HG02678 (cell line): ENCODE measurements at regions not wholly inside any gene's neighbourhood (a gene's known extent, or its start where the extent isn't known, plus 50 kb on each side); places are given as distances from the start of the nearest gene placed in this dataset.
"Not testable (repeated sequence)": the region's sequence is repeated elsewhere in the genome, so short reads cannot be mapped to it uniquely, and the experiment has no call there.

ENCODE experiments used
- ATAC-seq: cut with Tn5 transposase; IDR thresholded peaks from one replicate; pipeline ENCODE4 v1.9.1; 2021; ENCODE audit warnings: mild to moderate bottlenecking, moderate library complexity; ENCODE audit not compliant: unreplicated experiment

DNA sequence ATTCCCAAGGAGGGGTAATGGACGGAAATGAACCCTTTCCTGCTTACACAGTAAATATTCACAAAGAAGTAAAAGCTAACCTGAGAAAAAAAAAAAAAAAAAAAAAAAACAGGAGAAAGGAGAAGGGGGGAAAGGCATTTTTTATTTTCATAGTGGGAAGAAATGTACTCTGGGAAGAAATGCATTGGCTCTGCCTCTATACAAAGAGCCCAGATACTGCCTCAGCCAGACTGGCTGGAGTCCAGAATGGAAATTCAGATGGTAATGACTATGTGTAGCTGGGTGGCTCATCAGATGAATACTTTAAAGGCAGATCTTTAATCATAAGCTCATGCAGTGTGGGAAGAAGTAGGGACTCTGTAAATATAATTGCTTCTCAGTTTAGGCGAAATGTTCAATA lies 124.9 kb upstream of the ZNF608 start:
- no peak for ATAC-seq

DNA sequence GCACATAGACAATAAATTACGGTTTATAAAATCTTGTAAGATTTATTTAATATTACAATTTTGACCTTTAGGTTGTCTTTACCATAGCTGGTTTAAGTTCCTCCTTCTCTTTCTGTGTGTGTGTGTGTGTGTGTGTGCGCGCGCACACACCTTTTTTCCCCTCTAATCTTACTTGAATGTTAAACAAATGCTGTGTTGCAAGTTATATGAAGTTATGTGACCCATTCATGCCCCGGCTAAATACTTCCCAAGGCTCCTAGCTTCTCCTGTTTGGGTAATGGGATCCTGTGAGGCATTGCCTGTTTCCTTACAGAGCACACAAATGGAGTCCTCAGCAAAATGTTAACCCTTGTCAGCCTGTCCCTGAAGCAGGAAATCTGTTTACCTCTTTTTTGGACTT lies 125.6 kb upstream of the ZNF608 start:
- no peak for ATAC-seq

DNA sequence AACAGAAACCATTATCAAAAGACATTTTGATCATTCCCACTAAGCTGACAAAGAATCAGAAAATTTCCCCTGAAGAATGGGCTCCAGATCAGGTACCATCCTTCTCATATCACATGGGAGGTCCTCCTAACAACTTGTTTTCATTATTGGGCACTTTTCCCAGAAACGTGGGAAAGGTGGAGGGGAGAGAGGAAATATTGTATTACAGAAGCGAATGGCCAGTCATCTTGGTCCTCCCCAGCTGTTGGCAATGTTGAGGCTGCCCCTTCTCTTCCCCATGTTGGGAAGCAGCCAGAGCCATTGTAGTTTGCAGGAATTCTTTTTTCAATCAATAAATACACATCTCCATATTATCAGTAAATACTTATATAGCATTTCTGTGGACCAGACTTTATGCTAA lies 126.2 kb upstream of the ZNF608 start:
- no peak for ATAC-seq

DNA sequence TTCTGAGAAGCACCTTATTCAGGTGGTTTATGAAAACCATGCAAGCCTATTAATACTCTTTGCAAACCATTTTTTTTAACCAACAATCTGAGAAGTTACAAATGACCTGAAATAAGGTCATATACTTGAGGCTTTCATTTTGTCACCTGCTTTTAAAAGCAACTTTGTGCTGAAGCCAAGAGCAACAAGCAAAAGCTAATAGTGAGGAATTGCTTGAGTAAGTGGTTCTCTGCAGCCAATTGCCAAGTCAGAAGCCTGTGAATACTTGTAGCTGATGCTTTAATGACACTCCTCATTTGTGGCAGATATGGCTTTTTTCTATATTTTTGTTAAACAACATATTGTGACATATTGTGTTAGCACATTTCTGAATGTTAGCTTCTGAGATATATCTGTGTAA lies 126.7 kb upstream of the ZNF608 start:
- no peak for ATAC-seq

DNA sequence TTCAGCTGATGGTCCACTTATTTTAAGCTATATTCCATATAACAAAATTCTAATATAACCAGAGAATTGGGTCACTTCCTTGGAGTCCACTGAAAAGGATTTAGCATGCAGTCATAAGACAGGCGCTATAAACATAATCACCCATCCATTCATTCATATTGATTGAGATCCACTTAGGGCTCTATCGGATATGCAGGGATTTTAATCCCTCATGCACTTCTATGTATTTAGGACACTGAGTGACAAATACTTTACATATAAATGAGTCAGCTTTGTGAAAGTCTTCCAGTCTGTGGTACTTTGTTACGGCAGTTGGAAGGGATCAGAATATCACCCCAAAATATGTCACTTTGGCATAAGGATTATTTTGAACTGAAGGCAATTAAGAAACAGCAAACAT lies 127.3 kb upstream of the ZNF608 start:
- ATAC-seq: no peak

DNA sequence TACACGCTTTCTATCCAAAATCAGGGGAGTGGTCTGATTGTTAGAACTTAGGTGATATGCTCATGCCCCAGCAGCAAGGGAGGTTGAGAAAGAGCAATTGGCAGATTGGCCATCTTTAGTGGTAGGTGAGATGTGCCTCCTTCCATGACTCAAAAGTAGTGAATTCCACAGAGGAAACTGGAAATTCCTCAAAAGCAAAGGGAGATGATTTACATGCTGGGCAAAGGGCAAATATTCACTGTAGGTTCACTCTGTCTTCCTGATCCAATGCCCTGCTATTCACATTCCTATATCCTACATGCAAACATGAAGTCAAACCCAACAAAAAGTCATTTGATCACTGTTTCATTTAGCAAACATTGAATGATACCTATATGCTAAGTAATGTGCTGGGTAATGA lies 130.1 kb upstream of the ZNF608 start:
- ATAC-seq: no peak

DNA sequence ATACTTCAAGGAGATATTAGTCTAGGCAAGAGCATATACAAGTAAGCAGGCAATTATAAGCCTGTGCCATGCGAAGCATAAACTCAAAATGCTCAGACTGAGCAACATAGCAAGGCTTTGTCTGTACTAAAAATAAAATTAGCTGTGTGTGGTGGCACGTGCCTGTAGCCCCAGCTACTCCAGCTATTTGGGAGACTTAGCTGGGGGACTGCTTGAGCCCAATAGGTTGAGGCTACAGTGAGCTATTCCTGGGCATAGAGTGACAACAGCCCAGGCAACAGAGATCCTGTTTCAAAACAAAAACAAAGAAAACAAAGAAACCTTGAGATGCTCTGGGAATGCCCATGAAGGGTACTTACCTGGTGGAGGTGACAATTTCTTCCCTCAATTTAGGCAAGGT lies 130.5 kb upstream of the ZNF608 start:
- ATAC-seq: no peak

DNA sequence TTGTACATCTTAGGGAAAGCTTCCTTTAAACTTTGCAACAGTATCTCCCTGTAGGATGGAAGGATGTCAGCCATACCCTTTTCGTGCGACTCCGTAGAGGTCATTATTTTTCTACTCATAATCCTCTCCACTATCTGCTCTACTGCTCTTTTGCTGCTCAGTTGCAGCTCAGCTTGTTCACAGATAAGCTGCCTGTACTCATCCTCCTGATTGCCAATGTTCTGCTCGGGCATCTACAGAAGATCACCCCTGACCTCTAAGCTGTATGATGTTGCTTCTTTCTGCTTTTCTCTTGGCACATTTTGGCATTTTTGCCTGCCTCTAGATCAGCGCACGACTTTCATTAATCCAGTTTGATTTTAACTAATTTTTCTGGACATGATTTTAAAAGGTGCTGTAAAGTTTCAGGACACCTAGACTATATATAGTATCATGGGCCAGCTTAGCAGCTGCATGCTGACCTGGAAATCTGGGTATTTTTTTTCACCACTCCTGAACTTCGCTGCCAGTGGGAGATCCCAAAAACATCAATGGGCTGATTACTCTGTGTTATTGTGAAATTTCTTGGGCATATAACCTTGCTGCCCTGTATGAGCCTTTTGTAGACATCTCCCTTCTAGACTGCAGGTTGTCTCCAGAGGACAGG lies 131.2 kb upstream of the ZNF608 start:
- ATAC-seq: no peak

DNA sequence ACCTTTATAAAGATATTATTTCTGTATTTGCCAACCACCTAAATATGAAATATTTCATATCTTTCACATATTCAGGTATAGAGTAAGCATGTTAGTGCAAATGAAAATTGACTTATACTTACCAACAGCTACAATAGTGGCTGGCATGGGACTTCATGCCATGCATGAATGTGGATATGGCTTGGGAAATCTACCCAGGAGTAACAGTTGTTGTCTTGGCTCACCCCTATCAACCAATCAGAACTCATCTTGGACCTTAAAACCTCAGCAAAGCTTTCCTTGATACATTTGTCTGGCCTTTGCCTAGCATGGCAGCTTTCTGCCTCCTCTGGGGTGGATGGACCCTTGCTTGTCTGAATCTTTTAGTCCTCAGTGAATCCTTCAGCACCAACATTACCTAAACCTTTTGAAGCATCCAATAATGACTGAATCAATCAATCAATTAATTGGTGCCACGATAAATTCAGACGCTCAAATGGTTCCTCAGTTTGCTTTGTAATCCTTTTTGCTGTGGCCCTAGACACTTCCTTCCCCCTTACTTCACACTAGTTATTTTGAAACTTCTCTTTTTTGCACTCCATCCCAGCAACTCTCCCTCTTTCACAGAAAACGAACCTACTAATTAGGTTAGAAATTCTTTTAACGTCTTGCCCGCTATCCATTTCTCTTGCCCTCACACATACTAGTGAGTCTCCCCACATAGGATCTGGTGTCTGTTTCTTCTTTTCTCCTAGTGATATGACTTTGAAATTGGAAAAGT lies 132.3 kb upstream of the ZNF608 start:
- ATAC-seq: no peak

DNA sequence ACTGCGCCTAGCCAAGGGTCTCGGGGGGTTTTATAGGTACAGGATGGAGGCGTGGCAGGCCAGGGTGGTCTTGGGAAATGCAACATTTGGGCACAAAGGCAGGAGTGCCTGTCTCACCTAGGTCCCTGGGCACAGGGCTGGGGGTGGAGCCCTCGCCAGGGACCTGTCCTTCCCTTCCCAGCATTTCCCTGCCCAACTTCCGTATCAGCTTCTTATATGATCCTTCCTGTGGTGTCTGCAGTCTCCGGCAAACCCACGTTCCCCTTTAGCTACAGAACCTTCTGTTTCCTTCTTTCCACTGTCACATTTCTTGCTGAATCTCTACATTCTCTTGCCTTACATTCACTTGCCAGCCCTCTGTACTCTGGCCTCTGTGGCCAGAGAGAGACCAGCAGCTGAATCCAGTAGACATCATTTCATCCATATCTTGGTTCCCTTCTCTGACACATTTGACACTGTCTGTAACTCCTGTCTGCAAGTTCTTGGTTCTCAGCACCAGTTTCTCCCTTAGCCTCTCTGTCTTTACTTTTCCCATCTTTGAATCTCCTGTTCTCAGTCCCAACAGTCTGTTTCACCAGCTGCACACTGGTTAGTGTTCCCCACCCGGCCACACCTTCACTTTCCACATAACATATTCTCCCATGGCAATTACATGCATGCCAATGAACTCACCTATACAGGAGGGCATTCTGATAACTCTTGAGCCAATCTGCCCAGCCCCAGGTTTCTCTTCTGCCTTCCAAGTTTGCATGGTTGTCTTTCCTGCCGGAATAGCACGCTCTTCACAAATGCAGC lies 134.7 kb upstream of the ZNF608 start:
- no peak for ATAC-seq

DNA sequence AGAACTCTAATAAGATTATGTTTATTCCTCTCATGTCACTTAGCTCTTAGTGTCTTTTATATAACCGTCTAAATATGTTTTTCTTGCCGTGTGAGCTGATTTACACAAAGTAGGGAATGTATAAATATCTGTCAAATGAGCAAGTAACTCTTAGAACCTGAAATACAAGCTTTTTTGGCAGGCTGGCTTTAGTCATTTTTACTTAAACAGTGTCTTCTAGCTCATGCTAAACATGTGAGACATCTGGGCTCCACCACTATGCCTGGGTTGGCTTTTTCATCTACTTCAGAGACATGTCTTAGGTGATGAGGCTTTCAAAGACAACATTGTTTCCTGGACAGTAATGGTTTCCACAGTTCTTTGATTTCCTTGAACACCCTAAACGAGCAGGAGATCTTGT lies 137.2 kb upstream of the ZNF608 start:
- ATAC-seq: no peak

DNA sequence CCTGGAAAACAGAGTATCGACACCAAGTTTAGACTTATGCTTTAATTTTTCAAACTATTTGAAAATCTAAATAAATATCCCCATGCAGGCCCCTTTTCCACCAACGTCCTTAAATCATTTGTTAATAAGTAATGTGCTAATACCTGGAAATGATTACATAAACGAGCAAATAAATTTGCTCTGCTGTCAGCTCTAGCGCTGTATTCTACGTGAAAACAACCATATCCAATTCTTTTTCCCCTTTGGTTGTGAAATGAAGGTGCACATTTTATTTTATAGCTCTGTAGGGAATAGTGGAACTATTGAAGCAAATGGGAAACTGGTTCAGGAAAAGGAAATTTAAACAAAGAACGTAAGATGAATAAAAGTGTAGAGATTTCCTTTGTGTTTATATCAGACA lies 137.7 kb upstream of the ZNF608 start:
- no peak for ATAC-seq

DNA sequence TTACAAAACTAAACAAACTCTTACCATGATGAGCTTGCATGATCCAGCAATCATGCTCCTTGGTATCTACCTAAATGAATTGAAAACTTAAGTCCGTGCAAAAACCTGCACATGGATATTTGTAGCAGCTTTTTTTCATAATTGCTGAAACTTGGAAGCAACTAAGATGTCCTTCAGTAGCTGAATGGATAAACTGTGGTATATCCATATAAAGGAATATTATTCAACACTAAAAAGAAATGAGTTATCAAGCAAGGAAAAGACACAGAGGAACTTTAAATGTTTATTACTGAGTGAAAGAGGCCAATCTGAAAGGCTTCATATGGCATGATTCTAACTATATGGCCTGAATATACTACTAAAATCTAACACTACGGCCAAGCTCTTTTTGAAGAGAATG lies 139.1 kb upstream of the ZNF608 start:
- ATAC-seq: no peak

DNA sequence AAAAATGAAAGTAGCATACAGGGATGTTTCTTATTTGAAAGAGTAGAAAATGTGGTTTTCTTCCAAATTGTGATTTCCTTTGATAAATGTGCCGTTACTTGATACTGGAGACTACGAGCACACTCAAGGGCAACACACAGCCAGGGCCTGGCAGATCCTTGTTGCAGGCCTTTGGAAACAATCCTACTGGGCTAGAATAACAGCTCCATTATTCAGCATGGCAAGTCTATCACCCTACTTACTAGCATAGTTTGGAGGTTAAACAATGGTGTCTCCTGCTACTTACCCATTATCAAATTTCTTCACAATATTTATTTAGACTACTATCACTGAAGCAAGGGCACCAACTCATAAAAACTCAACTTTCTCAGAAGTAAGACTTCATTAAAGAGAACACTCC lies 140.8 kb upstream of the ZNF608 start:
- no peak for ATAC-seq

DNA sequence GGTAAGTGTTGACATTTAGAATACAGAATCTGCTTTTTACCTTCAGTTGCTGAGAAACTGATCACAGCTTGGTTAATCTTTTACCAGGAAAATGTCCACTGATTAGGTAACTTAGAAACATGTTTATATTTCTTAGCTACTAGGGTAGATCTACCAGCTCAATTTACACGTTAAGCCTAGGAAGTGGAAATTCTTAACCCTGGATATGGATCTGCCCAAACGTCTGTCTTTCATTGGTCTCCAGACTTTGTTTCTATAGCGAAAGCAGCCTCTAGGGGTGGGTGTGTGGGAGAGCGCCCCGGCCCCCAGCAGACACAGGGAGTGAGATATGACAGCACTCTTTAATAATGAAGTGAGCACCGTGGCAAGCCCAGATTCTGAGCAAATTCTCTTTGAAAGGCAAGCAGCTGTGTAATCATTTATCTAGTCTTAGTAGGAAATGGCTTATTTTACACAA lies 141.6 kb upstream of the ZNF608 start:
- ATAC-seq: no peak

DNA sequence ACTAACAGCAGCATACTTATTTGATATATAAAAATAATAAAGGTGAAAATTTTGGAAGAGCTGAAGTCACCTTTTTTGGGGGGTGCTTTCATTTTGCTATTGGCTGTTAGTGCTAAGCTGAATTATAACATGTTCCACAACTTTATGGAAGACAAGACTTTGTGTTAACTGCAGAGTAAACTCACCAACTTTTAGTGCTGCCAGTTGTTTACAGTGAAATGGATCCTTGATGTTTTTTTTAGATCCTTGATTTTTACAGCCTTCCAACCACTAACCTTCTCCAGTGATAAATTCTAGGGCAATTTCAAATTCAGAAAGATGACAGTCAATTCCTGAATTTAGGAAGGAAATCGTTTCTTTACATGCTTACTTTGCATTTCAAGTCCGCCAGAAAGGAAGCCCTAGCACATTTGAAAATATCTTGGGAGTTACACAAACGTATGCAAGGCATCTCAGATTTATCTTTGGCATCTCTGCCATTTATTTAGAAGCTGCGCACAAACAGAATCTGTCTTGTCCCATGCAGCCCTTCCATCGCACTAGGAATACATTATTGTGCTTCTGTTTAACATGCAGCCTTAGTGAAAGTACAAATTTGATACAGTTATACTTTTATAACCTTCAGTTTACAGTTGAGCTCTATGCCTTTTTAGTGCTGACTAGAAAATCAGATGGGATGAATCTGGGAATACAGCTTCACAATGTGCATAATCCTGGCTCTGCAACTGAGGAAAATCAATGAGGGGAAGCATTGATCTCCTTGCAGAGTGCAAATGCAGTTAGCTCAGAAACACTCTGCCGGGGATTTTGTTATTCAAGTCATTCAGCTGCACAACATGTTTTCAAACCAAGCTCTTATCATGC lies 142.4 kb upstream of the ZNF608 start:
- no peak for ATAC-seq

DNA sequence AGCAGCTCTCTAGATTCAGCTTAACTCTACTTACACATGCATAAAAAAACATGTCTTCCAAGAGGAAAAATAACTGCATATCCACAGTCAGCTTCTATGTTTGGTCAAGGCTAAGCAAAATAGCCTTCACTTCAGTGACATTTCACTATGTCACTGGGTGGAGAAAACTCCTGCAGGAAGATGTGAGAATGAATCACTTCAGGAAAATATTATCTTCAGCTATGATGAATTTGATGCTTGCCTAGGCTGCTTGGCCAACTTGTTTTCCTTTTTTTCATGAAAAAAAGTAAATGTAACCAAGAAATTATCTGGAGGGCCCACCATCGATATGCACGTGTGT lies 143.0 kb upstream of the ZNF608 start:
- no peak for ATAC-seq

DNA sequence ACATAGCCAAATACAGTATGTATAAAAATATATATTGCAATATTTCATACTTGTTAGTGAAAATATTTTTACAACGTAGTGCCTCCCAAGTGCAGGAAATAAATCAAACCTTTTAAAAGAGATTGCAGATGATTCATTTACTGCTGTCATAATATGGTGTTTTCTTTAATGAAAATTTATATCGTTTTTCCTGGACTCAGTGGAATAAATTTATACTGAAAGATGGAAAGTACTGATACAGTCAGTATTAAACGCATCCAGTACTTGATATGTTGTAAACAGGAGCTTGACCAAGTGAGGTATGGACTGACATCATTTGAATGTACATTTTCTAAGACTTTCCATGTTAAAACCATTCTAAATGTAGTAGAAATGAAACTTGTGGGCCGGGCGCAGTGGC lies 143.4 kb upstream of the ZNF608 start:
- no peak for ATAC-seq

DNA sequence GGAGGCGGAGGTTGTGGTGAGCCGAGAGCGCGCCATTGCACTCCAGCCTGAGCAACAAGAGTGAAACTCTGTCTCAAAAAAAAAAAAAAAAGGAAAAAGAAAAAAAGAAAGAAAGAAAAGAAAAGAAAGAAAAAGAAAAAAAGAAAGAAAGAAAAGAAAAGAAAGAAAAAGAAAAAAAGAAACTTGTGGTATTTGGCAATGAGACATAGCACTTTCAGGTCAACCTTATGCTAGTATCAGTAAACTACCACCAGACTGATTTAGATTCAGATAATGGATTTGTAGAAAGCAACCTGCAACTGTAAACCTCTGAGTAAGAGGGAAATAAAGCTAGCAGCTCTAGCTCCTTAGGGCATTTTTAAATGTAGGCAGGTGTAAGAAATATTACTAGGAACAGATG lies 144.0 kb upstream of the ZNF608 start:
- not testable (repeated sequence) for ATAC-seq

DNA sequence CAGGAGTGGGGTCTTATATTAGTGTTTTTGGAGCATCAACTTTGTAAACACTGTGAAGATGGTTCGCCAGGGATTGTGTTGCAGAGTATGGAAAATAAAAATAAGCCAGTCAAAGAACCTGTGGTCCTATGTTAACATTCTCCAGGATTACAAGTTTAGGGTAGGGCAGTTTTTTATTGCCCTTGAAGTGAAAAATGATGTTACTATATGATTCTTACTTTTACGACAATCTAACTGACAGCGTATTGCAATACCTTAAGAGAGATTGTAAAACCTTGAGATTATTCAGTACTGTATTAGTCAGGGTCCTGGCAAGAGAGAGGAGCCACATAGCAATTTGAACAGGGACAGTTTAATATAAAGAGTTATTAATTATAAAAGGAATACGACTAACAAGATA lies 144.7 kb upstream of the ZNF608 start:
- no peak for ATAC-seq

DNA sequence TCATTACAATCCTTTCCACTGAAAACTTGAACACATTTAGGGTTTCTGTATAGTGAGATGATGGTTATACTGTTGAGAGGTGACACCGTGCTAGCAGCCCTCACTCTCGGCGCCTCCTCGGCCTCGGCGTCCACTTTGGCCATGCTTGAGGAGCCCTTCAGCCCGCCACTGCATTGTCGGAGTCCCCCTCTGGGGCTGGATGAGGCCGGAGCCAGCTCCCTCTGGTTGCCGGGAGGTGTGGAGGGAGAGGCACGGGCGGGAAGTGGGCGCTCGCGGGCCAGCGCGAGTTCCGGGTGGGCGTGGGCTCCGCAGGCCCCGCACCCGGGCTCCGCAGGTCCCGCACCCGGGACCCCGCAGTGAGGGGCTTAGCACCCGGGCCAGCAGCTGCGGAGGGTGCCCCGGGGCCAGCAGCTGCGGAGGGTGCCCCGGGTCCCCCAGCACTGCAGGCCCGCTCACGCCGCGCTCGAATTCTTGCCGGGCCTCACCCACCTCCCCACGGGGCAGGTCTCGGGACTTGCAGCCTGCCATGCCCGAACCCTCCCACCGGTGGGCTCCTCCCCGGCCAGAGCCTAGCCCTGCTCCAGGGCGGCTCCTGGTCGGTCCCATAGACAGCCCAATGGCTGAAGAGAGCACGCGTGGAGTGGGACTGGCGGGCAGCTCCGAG lies 145.9 kb upstream of the ZNF608 start:
- no peak for ATAC-seq
